Activated T-helper 1 cell treated with anti-CD3 and anti-CD28 coated beads, Interleukin-12 subunit alpha, Interleukin-12 subunit beta, Interleukin-2, Interleukin-4 antibody, amounts not matched to agents 30 ng/mL and 10 ng/mL and 1 ng/mL, durations not matched to agents 14 hours and 24 hours and 36 hours (primary cell): ENCODE measurements at regions not wholly inside any gene's neighbourhood (a gene's known extent, or its start where the extent isn't known, plus 50 kb on each side); places are given as distances from the start of the nearest gene placed in this dataset.
"Not testable (repeated sequence)": the region's sequence is repeated elsewhere in the genome, so short reads cannot be mapped to it uniquely, and the experiment has no call there.

Source experiments
- DNase-seq: peaks from one replicate; pipeline ENCODE4 v3.0.0; 2021; ENCODE audit warnings: low spot score
- H3K27ac Mint-ChIP-seq: one replicate; pipeline ENCODE4 v1.8.0; 2021; ENCODE audit warnings: mild to moderate bottlenecking, mixed read lengths
- H3K27me3 Mint-ChIP-seq: one replicate; pipeline ENCODE4 v1.8.0; 2022; ENCODE audit warnings: mild to moderate bottlenecking, moderate library complexity, mixed read lengths; ENCODE audit not compliant: insufficient read depth
- H3K36me3 Mint-ChIP-seq: one replicate; pipeline ENCODE4 v1.8.0; 2021; ENCODE audit warnings: low read depth, mixed read lengths
- H3K4me1 Mint-ChIP-seq: one replicate; pipeline ENCODE4 v1.8.0; 2021; ENCODE audit warnings: low read depth, mixed read lengths
- H3K4me3 Mint-ChIP-seq: one replicate; pipeline ENCODE4 v1.8.0; 2021; ENCODE audit warnings: mild to moderate bottlenecking, moderate library complexity, mixed read lengths
- H3K9me3 Mint-ChIP-seq: one replicate; pipeline ENCODE4 v1.8.0; 2021; ENCODE audit warnings: mixed read lengths
- intact Hi-C: fragments of 100-400 bp; cut with micrococcal nuclease; formaldehyde crosslinking; loops from one replicate; pipeline ENCODE4 v1.15.1; 2024

GRCh38 chr10:64535131-64535867 lies 1014.1 kb downstream of the REEP3 start:
- Mint-ChIP-seq H3K27me3 (no peaks in the 10 kb centered on the region), H3K4me1 (no peaks in the 10 kb centered on the region), H3K4me3 (no peak overlapping the region), H3K27ac (no peak overlapping the region), H3K9me3 (no peaks in the 10 kb centered on the region), H3K36me3 (no peaks in the 10 kb centered on the region)
- no peak for DNase-seq
- intact Hi-C loops, result no loop called here

DNA sequence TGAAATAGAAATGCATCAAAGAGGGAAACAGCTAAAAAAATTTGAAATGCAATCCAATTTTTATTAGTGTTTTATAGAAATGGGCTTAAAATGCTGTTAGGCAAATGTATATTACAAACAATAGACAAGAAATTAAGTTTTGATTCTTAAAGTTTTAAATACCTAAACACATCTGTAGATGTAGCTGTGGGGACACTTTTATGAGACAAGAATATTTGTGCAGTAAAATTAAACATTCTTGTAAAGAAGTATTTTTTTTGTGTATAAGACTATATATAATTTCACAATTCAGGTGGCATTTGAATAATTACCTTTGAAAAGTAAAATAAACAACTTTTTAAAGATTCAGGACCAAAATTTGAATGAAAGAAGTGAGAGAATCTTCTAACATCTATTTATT lies 1015.9 kb downstream of the REEP3 start:
- no peak overlapping the region for H3K4me3 Mint-ChIP-seq
- DNase-seq, result no peak
- intact Hi-C loops, result no loop called here
- no peaks in the 10 kb centered on the region for H3K4me1 Mint-ChIP-seq
- no peaks in the 10 kb centered on the region for H3K36me3 Mint-ChIP-seq
- no peaks in the 10 kb centered on the region for H3K27me3 Mint-ChIP-seq
- H3K9me3 Mint-ChIP-seq, result no peaks in the 10 kb centered on the region
- no peak overlapping the region for H3K27ac Mint-ChIP-seq

DNA sequence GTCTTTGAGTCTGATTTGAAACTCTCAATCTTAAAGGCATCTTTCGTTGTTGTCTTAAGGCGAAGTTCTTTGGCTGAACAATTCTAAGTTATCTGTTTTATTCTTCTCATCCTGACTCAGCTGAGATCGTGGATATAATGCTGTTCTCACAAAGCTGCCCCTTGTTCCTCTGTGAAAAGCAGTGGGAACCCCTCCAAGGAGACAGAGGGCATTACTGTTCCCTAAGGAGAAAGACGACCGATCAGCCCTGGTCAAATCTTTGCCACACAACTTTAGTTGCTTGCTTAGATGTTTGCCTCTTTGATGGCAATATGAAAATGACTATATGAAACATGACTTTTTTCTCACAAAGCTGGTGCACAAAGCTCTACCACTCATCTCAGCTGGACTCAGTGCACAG lies 1016.7 kb downstream of the REEP3 start:
- Mint-ChIP-seq H3K27ac (no peak overlapping the region), H3K36me3 (no peaks in the 10 kb centered on the region), H3K4me1 (no peaks in the 10 kb centered on the region), H3K9me3 (no peaks in the 10 kb centered on the region), H3K4me3 (no peak overlapping the region), H3K27me3 (no peaks in the 10 kb centered on the region)
- DNase-seq, result no peak
- intact Hi-C loops, result no loop called here

- H3K27me3 Mint-ChIP-seq, result no peaks in the 10 kb centered on the region
- no peak for DNase-seq
- no peaks in the 10 kb centered on the region for H3K4me1 Mint-ChIP-seq
- no peak overlapping the region for H3K27ac Mint-ChIP-seq
- H3K4me3 Mint-ChIP-seq, result no peak overlapping the region
- no peaks in the 10 kb centered on the region for H3K9me3 Mint-ChIP-seq
- no peaks in the 10 kb centered on the region for H3K36me3 Mint-ChIP-seq
- intact Hi-C loops, result no loop called here
Observed at GRCh38 chr10:64546073-64546472, 1024.9 kb downstream of the REEP3 start.

DNA sequence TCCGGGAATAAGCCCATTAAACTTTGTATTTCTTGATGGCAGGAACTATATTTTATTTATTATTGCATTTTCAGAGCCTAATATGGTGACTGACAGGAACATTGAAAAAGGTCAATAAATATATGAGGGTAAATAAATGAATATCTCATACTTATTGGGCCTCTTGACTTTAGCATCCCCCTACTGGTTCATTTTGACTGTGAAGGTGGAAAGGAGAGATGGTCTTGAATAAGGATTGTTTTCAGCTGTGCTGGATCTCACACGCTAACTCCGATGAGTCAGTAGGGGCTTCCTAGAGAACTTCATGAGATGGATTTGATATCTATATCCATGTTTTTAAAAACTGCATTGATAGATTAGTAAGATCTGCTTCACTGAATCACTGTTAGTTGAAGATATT lies 1026.0 kb downstream of the REEP3 start:
- intact Hi-C loops, result no loop called here
- Mint-ChIP-seq H3K27ac (no peak overlapping the region), H3K4me1 (no peaks in the 10 kb centered on the region), H3K9me3 (no peaks in the 10 kb centered on the region), H3K36me3 (no peaks in the 10 kb centered on the region), H3K27me3 (no peaks in the 10 kb centered on the region), H3K4me3 (no peak overlapping the region)
- DNase-seq, result no peak

DNA sequence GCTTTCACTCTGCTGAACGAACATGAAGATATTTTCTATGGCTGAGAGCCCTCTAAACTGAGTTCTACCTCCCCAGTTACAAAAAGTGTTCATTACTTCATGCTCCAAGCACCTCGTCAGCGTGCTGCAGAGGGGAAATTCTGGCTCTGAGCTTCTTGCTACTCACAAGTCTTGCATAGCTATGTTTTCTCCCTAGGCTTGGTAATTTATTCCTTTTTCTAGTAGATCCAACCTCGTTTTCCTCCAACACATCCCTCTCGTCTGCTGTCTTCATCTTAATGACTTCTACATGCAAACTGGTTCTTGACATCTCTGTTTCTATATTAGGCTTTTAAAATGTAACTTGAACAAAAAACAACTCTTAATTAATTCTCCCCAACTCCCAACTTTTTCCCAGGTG lies 1034.5 kb downstream of the REEP3 start:
- DNase-seq, result no peak
- no peaks in the 10 kb centered on the region for H3K4me1 Mint-ChIP-seq
- H3K27me3 Mint-ChIP-seq, result no peaks in the 10 kb centered on the region
- no peaks in the 10 kb centered on the region for H3K36me3 Mint-ChIP-seq
- no peak overlapping the region for H3K27ac Mint-ChIP-seq
- intact Hi-C loops, result no loop called here
- H3K9me3 Mint-ChIP-seq, result no peaks in the 10 kb centered on the region
- H3K4me3 Mint-ChIP-seq, result no peak overlapping the region

GRCh38 chr10:64558094-64558835 lies 1037.1 kb downstream of the REEP3 start:
- Mint-ChIP-seq H3K9me3 (peaks cover 7% of the 10 kb centered on the region), H3K36me3 (no peaks in the 10 kb centered on the region), H3K4me1 (no peaks in the 10 kb centered on the region), H3K27ac (no peak overlapping the region), H3K4me3 (no peak overlapping the region), H3K27me3 (no peaks in the 10 kb centered on the region)
- intact Hi-C loops, result no loop called here
- no peak for DNase-seq

- H3K27ac Mint-ChIP-seq, result no peak overlapping the region
- DNase-seq, result no peak
- H3K9me3 Mint-ChIP-seq, result peaks cover 11% of the 10 kb centered on the region
- intact Hi-C loops, result no loop called here
- no peaks in the 10 kb centered on the region for H3K4me1 Mint-ChIP-seq
- no peaks in the 10 kb centered on the region for H3K36me3 Mint-ChIP-seq
- H3K27me3 Mint-ChIP-seq, result no peaks in the 10 kb centered on the region
- H3K4me3 Mint-ChIP-seq, result no peak overlapping the region
Observed at GRCh38 chr10:64571056-64571455, 1049.9 kb downstream of the REEP3 start.

GRCh38 chr10:64573623-64574325 lies 1052.6 kb downstream of the REEP3 start:
- H3K4me3 Mint-ChIP-seq, result no peak overlapping the region

DNA sequence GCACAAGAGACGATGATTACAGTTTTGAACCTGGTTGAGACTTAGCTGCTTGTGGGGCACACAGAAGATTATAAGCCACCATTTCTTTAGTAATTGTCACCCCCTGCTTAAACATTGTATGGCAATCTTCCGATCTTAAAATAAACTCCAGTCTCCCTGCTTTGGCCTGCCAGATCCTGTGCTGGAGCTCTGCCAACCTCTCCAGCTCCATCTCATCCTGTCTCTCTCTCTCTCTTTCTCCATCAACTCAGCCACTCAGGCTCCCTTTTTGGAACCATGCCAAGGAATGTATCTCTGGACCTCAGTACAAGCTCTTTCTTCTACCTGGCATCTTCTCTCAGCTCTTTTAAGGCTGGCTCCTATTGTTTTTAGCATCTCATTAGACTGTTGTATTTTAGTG lies 1053.2 kb downstream of the REEP3 start:
- intact Hi-C loops, result no loop called here
- H3K36me3 Mint-ChIP-seq, result no peaks in the 10 kb centered on the region

More at GRCh38 chr10:64573623-64574325, 1052.6 kb downstream of the REEP3 start:
- Mint-ChIP-seq H3K27ac (no peak overlapping the region), H3K9me3 (peaks cover 5% of the 10 kb centered on the region), H3K4me1 (no peaks in the 10 kb centered on the region), H3K36me3 (no peaks in the 10 kb centered on the region), H3K27me3 (no peaks in the 10 kb centered on the region)
- intact Hi-C loops, result no loop called here
- DNase-seq, result no peak

DNA sequence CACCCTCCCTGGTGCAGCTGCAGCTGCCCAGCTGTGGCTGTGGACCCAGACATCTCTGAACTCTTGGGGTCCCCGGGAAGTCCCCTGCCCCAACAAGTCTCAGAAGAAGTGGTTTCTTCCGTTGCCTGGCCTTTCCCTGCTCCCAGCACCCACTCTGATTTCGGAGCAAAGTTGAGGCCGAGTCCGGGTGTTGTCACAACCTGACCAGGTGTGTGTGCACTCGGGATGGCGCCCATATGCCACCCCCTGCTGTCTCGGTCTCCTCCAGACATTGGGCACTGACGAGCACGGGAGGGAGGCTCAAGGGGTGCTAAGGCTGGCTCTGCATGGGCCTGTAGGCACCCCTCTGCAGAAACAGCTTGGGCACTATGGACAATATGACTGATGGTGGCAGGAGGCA lies 1055.3 kb downstream of the REEP3 start:
- no peak overlapping the region for H3K27ac Mint-ChIP-seq
- H3K4me3 Mint-ChIP-seq, result no peak overlapping the region

More for the DNA sequence above, 1053.2 kb downstream of the REEP3 start:
- H3K4me3 Mint-ChIP-seq, result no peak overlapping the region
- peaks cover 2% of the 10 kb centered on the region for H3K9me3 Mint-ChIP-seq
- H3K27ac Mint-ChIP-seq, result no peak overlapping the region
- DNase-seq, result no peak
- H3K4me1 Mint-ChIP-seq, result no peaks in the 10 kb centered on the region
- H3K27me3 Mint-ChIP-seq, result no peaks in the 10 kb centered on the region

GRCh38 chr10:64578757-64579156 lies 1057.6 kb downstream of the REEP3 start:
- peaks cover 23% of the 10 kb centered on the region for H3K9me3 Mint-ChIP-seq
- H3K36me3 Mint-ChIP-seq, DNase-seq, intact Hi-C loops, H3K4me3 Mint-ChIP-seq, H3K27ac Mint-ChIP-seq, H3K4me1 Mint-ChIP-seq, H3K27me3 Mint-ChIP-seq: not testable (repeated sequence)

More for the DNA sequence above, 1055.3 kb downstream of the REEP3 start:
- H3K4me1 Mint-ChIP-seq, result no peaks in the 10 kb centered on the region
- H3K9me3 Mint-ChIP-seq, result peaks cover 3% of the 10 kb centered on the region
- DNase-seq, result no peak
- H3K27me3 Mint-ChIP-seq, result no peaks in the 10 kb centered on the region
- H3K36me3 Mint-ChIP-seq, result no peaks in the 10 kb centered on the region
- intact Hi-C loops, result no loop called here

DNA sequence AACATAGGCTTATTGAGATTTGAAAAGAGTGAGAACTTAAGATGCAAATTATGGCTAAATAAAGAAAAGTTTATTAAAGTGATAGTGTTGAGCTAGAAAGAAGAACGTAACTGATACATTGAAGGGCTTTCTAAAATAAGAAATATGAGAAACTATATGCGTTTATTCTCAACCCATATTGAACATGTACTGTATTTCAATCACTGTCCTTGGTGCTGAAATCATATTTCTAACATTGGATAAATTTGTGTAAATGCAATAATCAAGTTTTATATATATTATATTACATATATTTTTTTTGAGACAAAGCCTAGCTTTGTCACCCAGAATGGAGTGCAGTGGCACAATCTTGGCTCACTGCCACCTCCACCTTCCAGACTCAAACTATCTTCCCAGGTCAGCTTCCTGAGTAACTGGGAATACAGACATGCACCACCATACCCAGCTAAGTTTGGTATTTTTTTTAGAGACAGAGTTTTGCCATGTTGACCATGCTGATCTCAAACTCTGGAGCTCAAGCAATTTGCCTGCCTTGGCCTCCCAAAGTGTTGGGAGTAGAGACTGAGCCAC lies 1065.8 kb downstream of the REEP3 start:
- H3K36me3 Mint-ChIP-seq, result no peaks in the 10 kb centered on the region
- no peak overlapping the region for H3K27ac Mint-ChIP-seq
- H3K27me3 Mint-ChIP-seq, result no peaks in the 10 kb centered on the region
- H3K4me3 Mint-ChIP-seq, result no peak overlapping the region
- DNase-seq, result no peak
- intact Hi-C loops, result no loop called here
- no peaks in the 10 kb centered on the region for H3K4me1 Mint-ChIP-seq
- peaks cover 23% of the 10 kb centered on the region for H3K9me3 Mint-ChIP-seq
